ENCODE measurements at regions not wholly inside any gene's neighbourhood (a gene's known extent, or its start where the extent isn't known, plus 50 kb on each side); places are given as distances from the start of the nearest gene placed in this dataset.

DNA sequence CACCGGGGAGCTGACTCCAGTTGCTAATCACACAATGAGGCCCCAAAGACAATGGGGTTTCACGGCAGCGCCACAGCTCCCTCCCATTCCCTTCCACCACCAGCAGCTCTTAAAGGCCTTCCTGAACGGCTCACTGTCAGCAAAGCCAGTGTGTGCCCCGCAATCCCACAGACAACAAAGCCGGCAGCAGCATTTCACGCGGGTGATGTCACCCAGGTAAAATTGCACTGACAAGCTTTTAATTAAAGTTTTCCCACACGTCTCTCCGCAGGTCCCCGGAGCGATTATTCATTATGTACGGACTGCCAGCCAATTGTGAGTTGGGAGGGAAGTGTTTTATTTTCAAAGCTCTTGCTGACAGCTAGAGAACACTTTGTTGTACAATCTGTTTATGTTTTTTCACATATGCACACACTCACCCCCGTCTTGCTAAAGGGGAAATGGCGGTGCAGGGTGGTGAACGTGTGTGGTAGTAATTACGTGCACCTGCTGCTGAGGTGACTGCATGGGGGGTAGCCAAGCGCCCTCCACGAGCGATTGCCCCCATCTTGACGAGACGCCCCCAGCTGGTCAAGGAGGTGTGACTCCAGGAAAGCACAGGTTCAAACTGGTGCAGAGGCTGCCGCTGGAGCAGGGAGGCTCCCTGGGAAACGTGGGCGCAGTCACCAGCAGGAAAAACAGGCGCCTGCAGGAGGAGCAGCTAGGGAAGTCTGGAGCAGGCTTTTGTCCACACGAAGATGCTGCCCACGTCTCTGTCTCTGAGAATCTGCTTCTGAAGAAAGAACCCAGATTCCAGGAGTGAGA, 65.0 kb downstream of the IRX2 start:
- no peak overlapping the region for H3K4me3 ChIP-seq (ENCODE audit: low read depth, low read length)
- no peak for DNase-seq (ENCODE audit: low read depth)
- TF ChIP-seq, protein P1, sequence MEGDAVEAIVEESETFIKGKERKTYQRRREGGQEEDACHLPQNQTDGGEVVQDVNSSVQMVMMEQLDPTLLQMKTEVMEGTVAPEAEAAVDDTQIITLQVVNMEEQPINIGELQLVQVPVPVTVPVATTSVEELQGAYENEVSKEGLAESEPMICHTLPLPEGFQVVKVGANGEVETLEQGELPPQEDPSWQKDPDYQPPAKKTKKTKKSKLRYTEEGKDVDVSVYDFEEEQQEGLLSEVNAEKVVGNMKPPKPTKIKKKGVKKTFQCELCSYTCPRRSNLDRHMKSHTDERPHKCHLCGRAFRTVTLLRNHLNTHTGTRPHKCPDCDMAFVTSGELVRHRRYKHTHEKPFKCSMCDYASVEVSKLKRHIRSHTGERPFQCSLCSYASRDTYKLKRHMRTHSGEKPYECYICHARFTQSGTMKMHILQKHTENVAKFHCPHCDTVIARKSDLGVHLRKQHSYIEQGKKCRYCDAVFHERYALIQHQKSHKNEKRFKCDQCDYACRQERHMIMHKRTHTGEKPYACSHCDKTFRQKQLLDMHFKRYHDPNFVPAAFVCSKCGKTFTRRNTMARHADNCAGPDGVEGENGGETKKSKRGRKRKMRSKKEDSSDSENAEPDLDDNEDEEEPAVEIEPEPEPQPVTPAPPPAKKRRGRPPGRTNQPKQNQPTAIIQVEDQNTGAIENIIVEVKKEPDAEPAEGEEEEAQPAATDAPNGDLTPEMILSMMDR (IDR thresholded peaks at IDR 0.05; ENCODE audit: control insufficient read depth, extremely low read depth, insufficient read depth), result no peak

DNA sequence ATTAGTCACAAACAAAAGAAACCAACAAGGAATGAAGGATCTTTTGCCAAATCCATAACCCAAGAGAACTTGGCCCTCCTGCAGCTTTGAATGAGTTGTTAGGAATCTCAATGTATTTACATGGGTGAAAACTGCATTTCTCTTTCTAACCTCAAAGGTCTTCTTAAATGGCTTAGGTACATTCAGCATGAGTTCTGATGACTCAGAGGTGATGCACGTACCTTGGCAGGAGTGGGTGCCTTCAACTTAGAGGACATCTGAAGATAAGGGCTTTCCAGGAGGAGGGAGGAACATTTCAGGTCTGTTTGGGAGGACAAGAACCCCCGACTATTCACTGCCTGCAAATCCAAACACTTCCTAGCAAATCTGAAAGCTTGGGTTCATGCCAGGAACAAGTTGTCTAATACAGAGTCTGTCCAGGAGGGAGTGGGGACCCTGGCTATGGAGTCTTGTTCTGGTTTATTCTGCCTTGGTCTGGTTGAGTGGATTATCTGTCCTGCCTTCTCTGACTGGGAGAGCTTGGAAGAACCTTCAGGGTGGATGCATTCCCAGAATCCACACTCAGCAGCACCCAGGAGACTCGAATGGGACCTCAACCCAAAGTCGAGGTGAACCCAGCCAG, 65.7 kb downstream of the IRX2 start:
- DNase-seq (ENCODE audit: low read depth), result no peak
- no peak overlapping the region for H3K4me3 ChIP-seq (ENCODE audit: low read depth, low read length)
- TF ChIP-seq, protein P1 (IDR thresholded peaks at IDR 0.05; ENCODE audit: control insufficient read depth, extremely low read depth, insufficient read depth), result no peak

DNA sequence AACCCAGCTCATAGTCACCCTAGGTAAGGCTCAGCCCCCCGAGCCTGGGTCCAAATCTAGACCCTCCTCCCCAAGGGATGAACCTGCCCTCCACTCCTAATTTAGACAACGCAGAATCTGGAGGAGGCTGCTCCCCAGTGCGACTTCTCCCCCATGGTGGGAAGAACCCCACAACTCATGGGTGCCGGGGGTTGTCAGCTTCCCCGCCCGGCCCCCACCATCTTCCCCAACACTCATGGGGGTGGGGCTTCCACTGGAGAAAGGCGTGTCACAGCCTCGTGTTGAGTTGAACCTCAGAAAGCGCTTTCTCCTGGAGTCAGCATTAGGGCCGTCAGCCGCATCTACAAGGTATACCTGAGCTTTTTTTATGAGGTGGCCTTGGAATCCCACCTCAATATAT, 66.9 kb downstream of the IRX2 start:
- TF ChIP-seq, protein P1 (IDR thresholded peaks at IDR 0.05; ENCODE audit: control insufficient read depth, extremely low read depth, insufficient read depth), result no peak
- H3K4me3 ChIP-seq (ENCODE audit: low read depth, low read length), result no peak overlapping the region
- no peak for DNase-seq (ENCODE audit: low read depth)

DNA sequence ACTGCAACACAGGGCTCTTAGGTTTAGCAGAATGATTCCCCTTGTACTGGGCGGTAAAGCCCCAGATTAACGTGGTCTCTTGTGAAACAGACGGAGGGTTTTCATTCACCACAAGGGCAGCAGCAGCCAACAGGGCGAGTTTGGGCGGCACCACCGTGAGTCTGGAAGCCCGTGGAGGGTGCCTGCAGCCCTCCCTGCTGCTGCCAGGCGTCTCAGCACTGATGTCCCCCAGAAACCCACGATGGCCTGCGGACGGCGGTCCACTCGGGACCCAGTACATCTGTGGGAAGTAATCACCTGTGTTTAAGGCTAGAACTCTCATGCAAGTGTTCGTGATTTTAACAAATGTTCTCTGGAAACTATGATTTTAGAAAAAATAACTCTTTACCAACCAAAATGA, 67.8 kb downstream of the IRX2 start:
- DNase-seq (ENCODE audit: low read depth), result no peak
- no peak overlapping the region for H3K4me3 ChIP-seq (ENCODE audit: low read depth, low read length)
- TF ChIP-seq, protein P1 (IDR thresholded peaks at IDR 0.05; ENCODE audit: control insufficient read depth, extremely low read depth, insufficient read depth), result no peak

DNA sequence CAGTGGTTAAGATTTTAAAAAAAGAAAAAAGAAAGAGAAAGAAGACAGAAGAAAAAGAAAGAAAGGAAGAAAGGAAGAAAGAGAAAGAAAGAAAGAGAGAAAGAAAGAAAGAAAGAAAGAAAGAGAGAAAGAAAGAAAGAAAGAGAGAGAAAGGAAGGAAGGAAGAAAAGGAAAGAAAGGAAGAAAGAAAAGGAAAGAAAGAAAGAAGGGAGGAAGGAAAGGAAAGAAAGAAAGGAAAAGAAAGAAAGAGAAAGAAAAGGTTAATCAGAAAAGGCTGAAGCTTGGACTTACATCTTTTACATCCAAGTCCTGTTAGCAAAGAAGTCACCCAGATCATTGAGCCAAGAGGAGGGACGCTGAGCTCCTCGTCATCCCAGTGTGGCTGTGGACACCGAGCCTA, 70.0 kb downstream of the IRX2 start:
- TF ChIP-seq, protein P1 (IDR thresholded peaks at IDR 0.05; ENCODE audit: control insufficient read depth, extremely low read depth, insufficient read depth), result no peak
- DNase-seq (ENCODE audit: low read depth), result no peak
- no peak overlapping the region for H3K4me3 ChIP-seq (ENCODE audit: low read depth, low read length)

DNA sequence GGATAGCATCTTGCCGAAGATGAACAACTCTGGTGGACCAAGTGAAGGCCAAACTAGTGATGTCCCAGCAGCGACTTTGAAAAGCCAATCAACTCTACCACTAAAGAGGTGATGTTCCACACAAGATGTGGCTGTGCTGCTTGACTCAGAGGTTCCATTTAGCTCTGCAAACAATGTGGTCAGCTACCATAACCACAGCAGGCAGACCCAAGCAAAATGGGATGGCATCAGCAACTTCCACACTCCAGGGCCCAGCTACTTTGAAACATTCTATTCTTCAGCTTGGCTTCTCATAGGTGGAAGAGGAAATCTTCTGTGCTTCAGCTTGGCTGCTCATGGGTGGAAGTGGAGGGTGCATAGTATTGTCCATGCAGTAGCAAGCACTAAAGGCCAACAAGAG, 70.5 kb downstream of the IRX2 start:
- TF ChIP-seq, protein P1 (IDR thresholded peaks at IDR 0.05; ENCODE audit: control insufficient read depth, extremely low read depth, insufficient read depth), result no peak
- no peak for DNase-seq (ENCODE audit: low read depth)
- H3K4me3 ChIP-seq (ENCODE audit: low read depth, low read length), result no peak overlapping the region
